Mucosa of descending colon (tissue), 3 donors: ENCODE measurements at regions not wholly inside any gene's neighbourhood (a gene's known extent, or its start where the extent isn't known, plus 50 kb on each side); places are given as distances from the start of the nearest gene placed in this dataset.

Source experiments
- ATAC-seq: fragments of 200-7000 bp; cut with Tn5 transposase; one replicate; pipeline ENCODE4 v1.9.1; 2020; ENCODE audit warnings: mild to moderate bottlenecking, moderate library complexity
- DNase-seq, 3 donors: peaks; one replicate each; pipeline ENCODE4 v3.0.0-alpha.2; 2020
- H3K36me3 ChIP-seq: fragments of 200-600 bp; one replicate; pipeline ENCODE4 v1.8.0; 2021; ENCODE audit warnings: low read depth, mild to moderate bottlenecking
- H3K4me1 ChIP-seq: fragments of 200-600 bp; one replicate; pipeline ENCODE4 v1.8.0; 2021; ENCODE audit warnings: low read depth, mild to moderate bottlenecking
- H3K4me3 ChIP-seq: fragments of 200-600 bp; one replicate; pipeline ENCODE4 v1.8.0; 2021; ENCODE audit warnings: mild to moderate bottlenecking
- H3K9me3 ChIP-seq: fragments of 200-600 bp; one replicate; pipeline ENCODE4 v1.8.0; 2021; ENCODE audit warnings: mild to moderate bottlenecking
- intact Hi-C, 2 donors: fragments of 100-400 bp; cut with DNase I in 1 of 2; cut with micrococcal nuclease in 1 of 2; formaldehyde crosslinking; loops; one replicate each; pipeline versions ENCODE4 v1.11.0 to v1.11.1; 2022; cut with DNase I, micrococcal nuclease
- TF ChIP-seq, protein P1 (sequence below): fragments of 200-600 bp; IDR thresholded peaks from one replicate; pipeline ENCODE4 v1.8.0; 2022; ENCODE audit warnings: antibody characterized with exemption, mild to moderate bottlenecking
- donor health status: DM: no; HTN: no; CAD: no; lungs with moderate emphysema.
- donor health status: DM: no; HTN: no; CAD: no.
- donor health status: DM: no; HTN: yes; CAD: no.

DNA sequence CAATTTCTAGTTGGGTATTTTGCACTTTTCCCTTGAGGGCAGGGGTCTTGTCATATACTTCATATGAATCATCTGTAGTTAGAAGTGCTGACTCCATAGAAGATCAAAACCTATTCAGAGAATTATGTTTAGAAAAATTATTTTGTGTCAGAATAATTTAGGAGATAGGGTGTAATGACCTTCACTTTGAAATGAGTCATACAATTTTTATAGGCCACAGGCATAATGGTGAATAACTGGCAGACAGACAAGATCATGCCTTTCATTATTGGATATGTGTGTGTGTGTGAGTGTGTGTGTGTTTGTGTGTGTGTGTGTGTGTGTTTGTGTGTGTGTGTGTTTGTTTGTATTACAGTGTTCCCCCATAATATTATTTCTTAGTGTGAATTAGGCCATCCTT is 523.0 kb downstream of the ANKRD7 start:
- TF ChIP-seq, protein P1, sequence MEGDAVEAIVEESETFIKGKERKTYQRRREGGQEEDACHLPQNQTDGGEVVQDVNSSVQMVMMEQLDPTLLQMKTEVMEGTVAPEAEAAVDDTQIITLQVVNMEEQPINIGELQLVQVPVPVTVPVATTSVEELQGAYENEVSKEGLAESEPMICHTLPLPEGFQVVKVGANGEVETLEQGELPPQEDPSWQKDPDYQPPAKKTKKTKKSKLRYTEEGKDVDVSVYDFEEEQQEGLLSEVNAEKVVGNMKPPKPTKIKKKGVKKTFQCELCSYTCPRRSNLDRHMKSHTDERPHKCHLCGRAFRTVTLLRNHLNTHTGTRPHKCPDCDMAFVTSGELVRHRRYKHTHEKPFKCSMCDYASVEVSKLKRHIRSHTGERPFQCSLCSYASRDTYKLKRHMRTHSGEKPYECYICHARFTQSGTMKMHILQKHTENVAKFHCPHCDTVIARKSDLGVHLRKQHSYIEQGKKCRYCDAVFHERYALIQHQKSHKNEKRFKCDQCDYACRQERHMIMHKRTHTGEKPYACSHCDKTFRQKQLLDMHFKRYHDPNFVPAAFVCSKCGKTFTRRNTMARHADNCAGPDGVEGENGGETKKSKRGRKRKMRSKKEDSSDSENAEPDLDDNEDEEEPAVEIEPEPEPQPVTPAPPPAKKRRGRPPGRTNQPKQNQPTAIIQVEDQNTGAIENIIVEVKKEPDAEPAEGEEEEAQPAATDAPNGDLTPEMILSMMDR: no peak
- Histone ChIP-seq H3K4me3 (no peak overlapping the region), H3K9me3 (no peaks in the 10 kb centered on the region), H3K36me3 (no peaks in the 10 kb centered on the region), H3K4me1 (no peaks in the 10 kb centered on the region)
- no peak for DNase-seq
- intact Hi-C loops: no loop called here
- ATAC-seq: no peak

DNA sequence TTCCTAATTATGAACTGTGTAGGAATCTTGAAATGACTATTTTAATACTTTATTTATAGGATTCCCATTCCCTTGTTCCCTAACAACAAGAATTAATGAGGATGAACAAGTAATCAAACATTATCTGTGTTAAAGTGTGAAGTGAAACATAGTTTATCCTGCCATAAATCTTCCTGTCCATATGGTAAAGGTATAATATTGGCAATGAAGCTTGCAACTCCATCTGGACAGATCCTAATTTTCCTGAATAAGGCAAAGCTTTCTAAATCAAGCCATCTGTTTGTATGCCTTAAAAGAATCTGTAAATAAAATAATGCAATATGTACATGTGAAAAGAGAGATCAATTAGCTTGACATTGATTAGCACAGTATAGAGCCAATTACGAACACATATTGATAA is 529.0 kb downstream of the ANKRD7 start:
- no peaks in the 10 kb centered on the region for H3K36me3 ChIP-seq
- H3K4me3 ChIP-seq: no peak overlapping the region
- DNase-seq: no peak
- H3K9me3 ChIP-seq: no peaks in the 10 kb centered on the region
- TF ChIP-seq, protein P1: no peak
- H3K4me1 ChIP-seq: no peaks in the 10 kb centered on the region
- intact Hi-C loops: no loop called here
- ATAC-seq: no peak

DNA sequence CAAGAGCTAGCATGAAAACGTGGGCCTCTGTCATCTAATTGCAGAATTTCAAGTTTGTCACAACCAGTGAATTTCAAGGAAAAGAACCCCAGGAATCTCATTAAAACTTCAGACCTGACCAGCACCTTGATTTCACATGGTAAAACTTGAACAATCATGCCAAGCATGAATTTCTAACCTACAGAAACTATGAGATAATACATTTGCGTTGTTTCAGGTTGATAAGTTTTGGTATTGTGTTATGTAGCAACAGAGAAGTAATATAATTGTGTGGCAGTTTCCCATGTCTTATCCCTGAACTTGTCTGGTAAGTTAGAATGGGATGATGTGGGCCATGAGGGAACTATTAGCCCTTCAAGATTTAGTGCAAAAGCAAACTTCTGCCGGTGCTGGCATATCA is 530.1 kb downstream of the ANKRD7 start:
- no peak overlapping the region for H3K4me3 ChIP-seq
- no peak for ATAC-seq
- H3K36me3 ChIP-seq: no peaks in the 10 kb centered on the region
- no peak for DNase-seq
- TF ChIP-seq, protein P1: no peak
- no peaks in the 10 kb centered on the region for H3K9me3 ChIP-seq
- H3K4me1 ChIP-seq: no peaks in the 10 kb centered on the region
- intact Hi-C loops: no loop called here

DNA sequence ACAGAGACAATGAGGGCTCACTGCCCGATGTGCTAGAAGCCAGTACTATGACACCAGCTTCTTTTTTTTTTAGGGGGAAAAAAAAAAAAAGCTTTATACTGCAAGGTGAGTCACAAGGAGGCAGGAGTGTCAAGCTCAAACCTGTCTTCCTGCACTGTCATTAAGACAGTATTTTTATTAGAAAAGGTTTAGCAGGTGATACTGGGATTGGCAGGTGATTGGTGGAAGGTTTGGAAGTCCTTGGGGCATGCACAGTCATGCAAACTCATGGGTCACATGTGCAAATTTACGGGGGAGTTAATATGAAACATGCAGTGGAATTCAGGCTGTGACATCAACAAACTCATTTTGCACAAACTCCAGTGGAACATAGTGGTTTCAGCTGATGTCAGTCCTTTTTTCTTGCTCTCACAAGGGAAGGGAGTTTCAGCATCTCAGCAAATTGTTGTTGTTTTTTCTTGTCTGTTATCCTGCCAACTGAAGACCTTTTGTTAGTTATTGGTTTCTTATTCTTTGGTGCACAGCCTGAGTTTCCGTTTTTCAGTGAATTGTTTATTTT is 530.6 kb downstream of the ANKRD7 start:
- TF ChIP-seq, protein P1: no peak
- Histone ChIP-seq H3K36me3 (no peaks in the 10 kb centered on the region), H3K4me1 (no peaks in the 10 kb centered on the region), H3K9me3 (no peaks in the 10 kb centered on the region), H3K4me3 (no peak overlapping the region)
- intact Hi-C loops: no loop called here
- ATAC-seq (no peak), DNase-seq (no peak)

DNA sequence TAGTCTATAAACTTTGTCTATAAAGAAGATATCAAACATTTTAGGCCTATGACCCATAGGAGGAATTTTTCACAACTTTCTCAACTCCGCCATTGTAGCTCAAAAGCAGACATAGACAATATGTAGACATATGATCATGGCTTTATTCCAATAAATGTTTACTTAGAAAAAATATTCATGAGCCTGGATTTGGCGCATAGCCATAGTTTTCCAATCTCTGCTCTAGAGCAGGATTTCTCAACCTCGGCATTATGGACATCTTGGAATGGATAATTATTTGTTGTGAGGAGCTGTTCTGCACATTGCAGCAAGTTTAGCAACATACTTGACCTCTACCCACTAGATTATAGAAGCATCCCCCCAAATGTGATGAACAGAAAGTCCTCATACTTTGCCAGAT is 532.6 kb downstream of the ANKRD7 start:
- no peaks in the 10 kb centered on the region for H3K9me3 ChIP-seq
- DNase-seq (no peak), ATAC-seq (no peak)
- TF ChIP-seq, protein P1: no peak
- H3K4me3 ChIP-seq: no peak overlapping the region
- H3K36me3 ChIP-seq: no peaks in the 10 kb centered on the region
- no peaks in the 10 kb centered on the region for H3K4me1 ChIP-seq
- intact Hi-C loops: no loop called here

DNA sequence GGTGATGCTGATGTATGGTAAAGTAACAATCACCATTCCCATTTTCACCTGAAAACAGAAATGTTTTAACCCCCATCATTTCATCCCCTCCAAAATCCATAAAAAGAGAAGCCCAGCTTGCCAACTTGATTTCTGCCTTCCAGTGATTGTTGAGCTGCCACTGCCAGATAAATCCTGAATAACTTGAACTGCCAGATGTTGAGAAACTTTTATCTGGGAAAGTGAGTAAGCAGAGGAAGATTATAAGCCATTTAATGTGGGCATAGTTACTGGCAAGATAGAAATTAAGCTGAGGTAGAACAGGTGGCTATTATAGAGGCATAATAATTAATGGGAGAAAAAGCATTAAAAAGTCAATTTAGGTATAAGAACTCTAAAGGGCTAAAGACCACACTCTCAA is 534.1 kb downstream of the ANKRD7 start:
- H3K36me3 ChIP-seq: no peaks in the 10 kb centered on the region

More for the DNA sequence above, 534.1 kb downstream of the ANKRD7 start:
- H3K4me1 ChIP-seq: no peaks in the 10 kb centered on the region
- DNase-seq (no peak), ATAC-seq (no peak)
- no peaks in the 10 kb centered on the region for H3K9me3 ChIP-seq
- no peak overlapping the region for H3K4me3 ChIP-seq
- TF ChIP-seq, protein P1: no peak
- intact Hi-C loops: no loop called here
